ENCODE measurements at regions not wholly inside any gene's neighbourhood (a gene's known extent, or its start where the extent isn't known, plus 50 kb on each side); places are given as distances from the start of the nearest gene placed in this dataset.

DNA sequence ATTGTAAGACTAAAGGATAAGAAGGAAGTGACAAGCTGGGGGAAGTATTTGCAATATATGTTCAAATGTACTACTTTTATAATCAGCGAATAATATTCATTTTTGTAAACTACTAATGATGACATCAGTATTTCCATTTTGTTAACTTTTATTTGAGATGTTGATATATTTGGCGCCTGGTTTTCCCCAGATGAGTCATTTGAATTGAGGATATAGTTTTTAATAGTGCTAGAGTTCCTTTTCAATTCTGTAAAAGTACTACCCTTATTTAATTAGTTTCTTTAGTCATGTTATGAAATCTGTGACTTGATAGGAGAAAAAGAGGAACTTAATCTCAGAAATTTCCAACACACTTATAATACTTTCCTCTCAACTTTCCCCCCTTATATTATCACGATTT lies 495.3 kb downstream of the IRS1 start:
- H3K36me3 Mint-ChIP-seq (ENCODE audit: low read depth): no peaks in the 10 kb centered on the region
- intact Hi-C loops (cut with micrococcal nuclease): no loop called here
- CTCF ChIA-PET: no interaction called here

DNA sequence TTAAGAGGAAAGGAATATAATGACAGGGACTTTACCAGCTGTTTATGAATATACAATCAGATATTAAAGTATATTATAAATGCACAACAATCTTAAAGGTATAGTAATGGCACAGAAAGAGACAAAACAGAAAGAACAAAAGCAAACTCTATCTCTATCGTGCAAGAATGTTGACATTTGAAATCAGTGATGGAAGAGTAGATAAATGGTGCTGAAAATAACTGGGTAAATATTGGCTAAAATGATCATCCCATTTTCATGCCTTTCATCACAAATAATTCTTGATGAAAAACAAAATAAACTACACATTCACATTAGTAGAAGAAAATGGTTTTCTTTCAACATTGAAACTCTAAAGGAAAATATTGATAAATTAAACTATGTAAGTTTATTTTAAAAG lies 495.9 kb downstream of the IRS1 start:
- TF ChIP-seq, protein P1, sequence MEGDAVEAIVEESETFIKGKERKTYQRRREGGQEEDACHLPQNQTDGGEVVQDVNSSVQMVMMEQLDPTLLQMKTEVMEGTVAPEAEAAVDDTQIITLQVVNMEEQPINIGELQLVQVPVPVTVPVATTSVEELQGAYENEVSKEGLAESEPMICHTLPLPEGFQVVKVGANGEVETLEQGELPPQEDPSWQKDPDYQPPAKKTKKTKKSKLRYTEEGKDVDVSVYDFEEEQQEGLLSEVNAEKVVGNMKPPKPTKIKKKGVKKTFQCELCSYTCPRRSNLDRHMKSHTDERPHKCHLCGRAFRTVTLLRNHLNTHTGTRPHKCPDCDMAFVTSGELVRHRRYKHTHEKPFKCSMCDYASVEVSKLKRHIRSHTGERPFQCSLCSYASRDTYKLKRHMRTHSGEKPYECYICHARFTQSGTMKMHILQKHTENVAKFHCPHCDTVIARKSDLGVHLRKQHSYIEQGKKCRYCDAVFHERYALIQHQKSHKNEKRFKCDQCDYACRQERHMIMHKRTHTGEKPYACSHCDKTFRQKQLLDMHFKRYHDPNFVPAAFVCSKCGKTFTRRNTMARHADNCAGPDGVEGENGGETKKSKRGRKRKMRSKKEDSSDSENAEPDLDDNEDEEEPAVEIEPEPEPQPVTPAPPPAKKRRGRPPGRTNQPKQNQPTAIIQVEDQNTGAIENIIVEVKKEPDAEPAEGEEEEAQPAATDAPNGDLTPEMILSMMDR (IDR thresholded peaks at IDR 0.05): no peak
- H3K27me3 Mint-ChIP-seq: peaks cover 9% of the 10 kb centered on the region
- no peak overlapping the region for H3K27ac Mint-ChIP-seq
- H3K9me3 Mint-ChIP-seq: no peaks in the 10 kb centered on the region
- intact Hi-C loops (cut with micrococcal nuclease): no loop called here
- ATAC-seq (no peak), DNase-seq (no peak)
- ChIA-PET CTCF (no interaction called here), POLR2A (no interaction called here)
- H3K4me1 Mint-ChIP-seq (ENCODE audit: low read depth): no peaks in the 10 kb centered on the region
- no peak overlapping the region for H3K4me3 Mint-ChIP-seq
- no peaks in the 10 kb centered on the region for H3K36me3 Mint-ChIP-seq (ENCODE audit: low read depth)

More for the DNA sequence above, 495.3 kb downstream of the IRS1 start:
- H3K4me3 Mint-ChIP-seq: no peak overlapping the region
- TF ChIP-seq, protein P1 (IDR thresholded peaks at IDR 0.05): no peak
- DNase-seq (no peak), ATAC-seq (no peak)
- no peak overlapping the region for H3K27ac Mint-ChIP-seq
- H3K4me1 Mint-ChIP-seq (ENCODE audit: low read depth): no peaks in the 10 kb centered on the region
- H3K27me3 Mint-ChIP-seq: peaks cover 9% of the 10 kb centered on the region
- H3K9me3 Mint-ChIP-seq: no peaks in the 10 kb centered on the region
- POLR2A ChIA-PET: no interaction called here

DNA sequence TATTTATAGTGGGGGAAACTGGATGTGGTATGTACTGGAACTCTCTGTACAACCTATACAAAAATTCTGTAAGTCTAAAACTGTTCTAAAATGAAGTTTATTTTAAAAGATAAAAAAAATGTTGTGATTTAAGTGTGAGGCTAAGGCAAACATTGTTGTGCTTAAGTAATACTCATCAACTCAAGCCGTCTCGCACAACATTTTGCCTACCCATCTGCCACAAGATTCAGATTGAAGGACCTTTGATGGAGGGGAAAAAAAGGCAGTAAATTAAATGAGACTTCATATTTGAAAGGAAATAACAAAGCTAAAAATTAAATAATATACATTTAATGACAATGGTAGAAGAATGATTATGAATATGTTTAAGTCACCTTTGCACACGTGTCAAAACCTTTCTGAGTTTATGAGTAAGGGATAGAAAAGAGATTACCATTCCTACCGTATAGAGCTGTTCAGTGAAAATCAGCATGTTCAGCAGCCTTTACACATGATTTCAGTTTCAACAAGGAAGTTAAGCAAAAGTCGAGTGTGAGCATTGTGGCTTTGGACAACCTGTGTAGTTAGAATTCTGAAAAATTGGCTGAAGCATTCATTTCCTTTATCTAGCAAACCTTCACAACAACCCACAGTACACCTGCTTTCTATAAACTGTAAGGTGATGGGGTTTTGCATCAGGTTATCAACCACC lies 499.3 kb downstream of the IRS1 start:
- no peak for DNase-seq
- intact Hi-C loops (cut with micrococcal nuclease): no loop called here
- TF ChIP-seq, protein P1 (IDR thresholded peaks at IDR 0.05): no peak
- Mint-ChIP-seq H3K27ac (no peak overlapping the region), H3K4me3 (no peak overlapping the region), H3K9me3 (no peaks in the 10 kb centered on the region), H3K27me3 (peaks cover 13% of the 10 kb centered on the region), H3K4me1 (ENCODE audit: low read depth) (no peaks in the 10 kb centered on the region), H3K36me3 (ENCODE audit: low read depth) (no peaks in the 10 kb centered on the region)
- ChIA-PET POLR2A (no interaction called here), CTCF (no interaction called here)
- no peak for ATAC-seq

DNA sequence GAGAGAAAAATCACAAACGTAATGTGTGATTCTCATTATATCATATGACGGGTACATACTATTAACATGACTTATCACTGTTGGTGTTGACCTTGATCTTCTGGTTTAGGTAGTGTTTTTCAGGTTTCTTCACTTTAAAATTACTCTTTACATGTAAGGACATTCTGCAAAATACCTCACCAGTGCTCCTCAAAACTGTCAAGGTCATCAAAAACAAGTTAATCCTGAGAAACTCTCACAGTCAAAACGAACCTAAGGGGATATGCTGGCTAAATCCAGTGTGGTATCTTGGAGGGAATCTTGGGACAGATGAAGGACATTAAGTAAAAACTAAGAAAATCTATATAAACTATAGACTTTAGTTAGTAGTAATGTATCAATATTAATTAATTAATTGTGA lies 499.8 kb downstream of the IRS1 start:
- H3K9me3 Mint-ChIP-seq: no peaks in the 10 kb centered on the region

DNA sequence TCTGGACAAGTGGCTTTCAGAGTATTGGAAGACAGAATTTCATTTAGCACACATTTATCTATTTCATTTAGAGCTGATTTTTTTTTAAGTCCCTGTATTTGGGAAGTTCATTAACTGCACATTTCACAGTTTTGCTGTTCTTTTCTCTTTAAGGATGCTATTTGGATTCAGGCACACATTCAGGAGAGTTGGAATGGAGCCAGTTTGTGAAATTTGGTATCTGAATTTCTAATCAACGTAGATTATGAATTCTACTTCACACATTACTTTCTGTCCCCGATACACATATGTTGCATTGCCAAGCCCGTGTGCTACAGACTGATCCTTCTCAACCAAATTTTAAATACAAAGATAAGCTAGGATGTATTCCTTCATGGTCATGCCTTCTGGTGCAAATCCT lies 503.9 kb downstream of the IRS1 start:
- Mint-ChIP-seq H3K27ac (no peak overlapping the region), H3K9me3 (peaks cover 16% of the 10 kb centered on the region), H3K4me1 (ENCODE audit: low read depth) (no peaks in the 10 kb centered on the region), H3K36me3 (ENCODE audit: low read depth) (peaks cover 1% of the 10 kb centered on the region), H3K27me3 (peaks cover 9% of the 10 kb centered on the region), H3K4me3 (no peak overlapping the region)
- TF ChIP-seq, protein P1 (IDR thresholded peaks at IDR 0.05): no peak
- ATAC-seq (no peak), DNase-seq (no peak)
- intact Hi-C loops (cut with micrococcal nuclease): no loop called here
- ChIA-PET CTCF (no interaction called here), POLR2A (no interaction called here)

More for the DNA sequence above, 499.8 kb downstream of the IRS1 start:
- Mint-ChIP-seq H3K4me3 (no peak overlapping the region), H3K4me1 (ENCODE audit: low read depth) (no peaks in the 10 kb centered on the region), H3K27me3 (peaks cover 13% of the 10 kb centered on the region), H3K36me3 (ENCODE audit: low read depth) (no peaks in the 10 kb centered on the region), H3K27ac (no peak overlapping the region)
- no peak for DNase-seq
- no peak for ATAC-seq
- ChIA-PET CTCF (no interaction called here), POLR2A (no interaction called here)
- intact Hi-C loops (cut with micrococcal nuclease): no loop called here
- TF ChIP-seq, protein P1 (IDR thresholded peaks at IDR 0.05): no peak
